Adrenal gland (tissue), 9 donors: ENCODE measurements at regions not wholly inside any gene's neighbourhood (a gene's known extent, or its start where the extent isn't known, plus 50 kb on each side); places are given as distances from the start of the nearest gene placed in this dataset.

Source experiments
- DNase-seq, 7 donors: peaks; one replicate each; pipeline ENCODE4 v3.0.0-alpha.2; 2019 to 2020
- H3K27ac ChIP-seq, 5 donors: fragments of 200-600 bp; sonication (generic) in 4 of 5; 1 replicate in 3 of 5; 2 replicates in 2 of 5; pipeline versions ENCODE4 v1.5.1 to v1.8.0; 2016 to 2020; ENCODE audit warnings: mild to moderate bottlenecking in 1 of 5
- H3K27me3 ChIP-seq: fragments of 200-600 bp; 2 replicates; pipeline ENCODE4 v1.8.0; 2021
- H3K36me3 ChIP-seq, 2 donors: fragments of 200-600 bp; replicated peaks in 1 of 2; 1 replicate in 1 of 2; 2 replicates in 1 of 2; pipeline versions ENCODE4 v1.5.1 to v1.8.0; 2018 to 2022
- H3K4me1 ChIP-seq, 2 donors: fragments of 200-600 bp; replicated peaks in 1 of 2; 1 replicate in 1 of 2; 2 replicates in 1 of 2; pipeline versions ENCODE4 v1.5.1 to v1.8.0; 2018 to 2021
- H3K4me3 ChIP-seq, 4 donors: fragments of 200-600 bp; sonication (generic) in 3 of 4; one replicate each; pipeline ENCODE4 v1.5.1; 2016 to 2018
- H3K9me3 ChIP-seq, 3 donors: fragments of 200-600 bp; sonication (generic) in 1 of 3; replicated peaks in 1 of 3; 1 replicate in 2 of 3; 2 replicates in 1 of 3; pipeline versions ENCODE4 v1.5.1 to v1.8.0; 2016 to 2021
- POLR2A ChIP-seq, 2 donors: fragments of 450-650 bp; IDR thresholded peaks; one replicate each; pipeline ENCODE4 v1.6.1; 2017; ENCODE audit warnings: antibody characterized with exemption in 2 of 2, mild to moderate bottlenecking in 2 of 2, moderate library complexity in 1 of 2
- WGBS, 4 donors: extraction: QIAGEN DNeasy Blood & Tissue Kit in 2 of 4; methylation state at CpG; one replicate each; pipeline versions ENCODE4 v1.1.5 to v1.1.7; 2013 to 2017; 5-methylcytosine and 5-hydroxymethylcytosine counted together
- intact Hi-C, 2 donors: fragments of 100-400 bp; cut with DNase I; formaldehyde crosslinking; loops; one replicate each; pipeline versions ENCODE4 v1.14.1 to v1.15.0; 2022 to 2023
- TF ChIP-seq, protein P1 (sequence below), 6 experiments: fragments of 450-650 bp in 4 of 6; fragments of 200-600 bp in 2 of 6; sonication (generic) in 1 of 6; IDR thresholded peaks; 1 replicate in 5 of 6; 2 replicates in 1 of 6; pipeline versions ENCODE4 v1.5.1 to v1.8.0; 2016 to 2021; ENCODE audit warnings: antibody characterized with exemption in 6 of 6, mild to moderate bottlenecking in 2 of 6, moderate library complexity in 1 of 6
- donor health status: healthy with polysubstance abuse.
- donor health status: Bipolar disorder and iron deficiency.
- donor health status: DM: yes; HTN: yes; CAD: no.
- donor health status: DM: no; HTN: no; CAD: no.
- donor health status: DM: no; HTN: no; CAD: no.

DNA sequence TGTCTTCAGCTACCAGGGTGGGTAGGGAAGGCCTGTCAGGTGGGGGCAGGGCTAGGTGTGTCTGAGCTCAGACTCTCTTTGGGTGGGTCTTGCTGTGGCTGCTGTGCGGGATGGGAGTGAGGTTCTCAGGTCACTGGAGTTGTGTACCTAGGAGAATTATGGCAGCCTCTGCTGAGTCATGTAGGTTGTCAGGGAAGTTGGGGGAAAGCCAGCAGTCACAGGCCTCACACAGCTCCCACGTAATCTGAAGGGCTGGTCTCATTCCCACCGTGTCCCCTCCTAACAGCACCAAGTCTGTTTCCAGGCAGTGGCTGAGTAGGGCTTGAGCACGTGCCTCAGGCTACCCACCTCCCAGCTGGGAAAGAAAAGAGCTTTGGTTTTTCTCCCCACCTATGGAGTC, 67.0 kb downstream of the CHCHD4 start:
- Histone ChIP-seq H3K36me3 (no peaks in the 10 kb centered on the region), H3K27me3 (no peaks in the 10 kb centered on the region), H3K4me1 (no peaks in the 10 kb centered on the region), H3K4me3 (no peak overlapping the region), H3K9me3 (no peaks in the 10 kb centered on the region), H3K27ac (no peak overlapping the region)
- intact Hi-C loops: no loop called here
- WGBS, 4 donors: 73 to 90% (median 78%) methylated on average over 2 to 4 of the region's 4 CpGs
- DNase-seq: no peak
- TF ChIP-seq POLR2A (IDR thresholded peaks at IDR 0.05): no peak
- TF ChIP-seq, protein P1, sequence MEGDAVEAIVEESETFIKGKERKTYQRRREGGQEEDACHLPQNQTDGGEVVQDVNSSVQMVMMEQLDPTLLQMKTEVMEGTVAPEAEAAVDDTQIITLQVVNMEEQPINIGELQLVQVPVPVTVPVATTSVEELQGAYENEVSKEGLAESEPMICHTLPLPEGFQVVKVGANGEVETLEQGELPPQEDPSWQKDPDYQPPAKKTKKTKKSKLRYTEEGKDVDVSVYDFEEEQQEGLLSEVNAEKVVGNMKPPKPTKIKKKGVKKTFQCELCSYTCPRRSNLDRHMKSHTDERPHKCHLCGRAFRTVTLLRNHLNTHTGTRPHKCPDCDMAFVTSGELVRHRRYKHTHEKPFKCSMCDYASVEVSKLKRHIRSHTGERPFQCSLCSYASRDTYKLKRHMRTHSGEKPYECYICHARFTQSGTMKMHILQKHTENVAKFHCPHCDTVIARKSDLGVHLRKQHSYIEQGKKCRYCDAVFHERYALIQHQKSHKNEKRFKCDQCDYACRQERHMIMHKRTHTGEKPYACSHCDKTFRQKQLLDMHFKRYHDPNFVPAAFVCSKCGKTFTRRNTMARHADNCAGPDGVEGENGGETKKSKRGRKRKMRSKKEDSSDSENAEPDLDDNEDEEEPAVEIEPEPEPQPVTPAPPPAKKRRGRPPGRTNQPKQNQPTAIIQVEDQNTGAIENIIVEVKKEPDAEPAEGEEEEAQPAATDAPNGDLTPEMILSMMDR (IDR thresholded peaks at IDR 0.05): no peak

DNA sequence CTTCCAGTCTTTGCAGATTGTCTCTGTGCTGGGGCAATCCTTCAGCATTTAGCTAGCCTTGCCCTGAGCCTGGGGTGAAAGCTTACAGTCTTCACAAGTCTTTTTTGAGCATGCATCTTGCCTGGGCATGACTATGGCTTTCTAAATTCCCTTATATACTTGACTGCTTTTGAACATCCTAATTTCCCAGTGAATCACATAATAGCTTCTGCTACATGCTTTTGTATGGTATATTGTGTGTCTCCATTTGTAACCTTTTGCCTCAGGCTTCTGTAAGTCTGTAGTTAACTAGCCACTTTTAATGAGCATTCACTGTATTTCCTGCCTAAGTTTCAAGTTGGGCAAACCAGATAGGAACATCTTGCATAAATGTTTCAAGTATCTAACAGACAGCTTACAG, 76.8 kb downstream of the CHCHD4 start:
- TF ChIP-seq POLR2A (IDR thresholded peaks at IDR 0.05): no peak
- TF ChIP-seq, protein P1 (IDR thresholded peaks at IDR 0.05): no peak
- no peak for DNase-seq
- Histone ChIP-seq H3K36me3 (no peaks in the 10 kb centered on the region), H3K4me1 (no peaks in the 10 kb centered on the region), H3K4me3 (no peak overlapping the region), H3K9me3 (no peaks in the 10 kb centered on the region), H3K27ac (no peak overlapping the region), H3K27me3 (no peaks in the 10 kb centered on the region)
- intact Hi-C loops: no loop called here

DNA sequence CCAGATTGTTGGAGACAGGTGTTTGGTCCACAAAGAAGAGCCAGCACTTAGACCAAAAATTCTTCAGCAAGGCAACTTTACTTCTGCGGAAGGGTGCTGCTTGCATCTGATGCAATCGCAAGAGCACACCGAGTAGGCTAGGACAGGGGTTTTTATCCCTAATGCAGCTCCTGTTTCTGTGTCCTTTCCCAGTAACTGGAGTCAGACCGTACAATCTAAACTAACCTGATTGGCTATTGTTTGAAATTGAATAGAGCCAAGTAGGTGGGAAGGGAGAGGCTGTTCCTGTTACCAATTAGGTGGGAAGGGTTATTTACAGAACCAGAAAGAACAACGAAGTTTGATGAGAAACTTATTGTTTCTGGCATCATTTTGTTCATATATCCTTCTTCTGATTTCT, 77.6 kb downstream of the CHCHD4 start:
- H3K27me3 ChIP-seq: no peaks in the 10 kb centered on the region
- WGBS, 4 donors: 66 to 69% (median 68%) methylated on average over 5 of the region's 5 CpGs
- no peaks in the 10 kb centered on the region for H3K36me3 ChIP-seq
- DNase-seq: no peak
- TF ChIP-seq, protein P1 (IDR thresholded peaks at IDR 0.05): no peak
- no peak for TF ChIP-seq POLR2A (IDR thresholded peaks at IDR 0.05)
- H3K9me3 ChIP-seq: no peaks in the 10 kb centered on the region
- no peak overlapping the region for H3K4me3 ChIP-seq
- H3K4me1 ChIP-seq: no peaks in the 10 kb centered on the region
- no peak overlapping the region for H3K27ac ChIP-seq
- intact Hi-C loops: no loop called here

DNA sequence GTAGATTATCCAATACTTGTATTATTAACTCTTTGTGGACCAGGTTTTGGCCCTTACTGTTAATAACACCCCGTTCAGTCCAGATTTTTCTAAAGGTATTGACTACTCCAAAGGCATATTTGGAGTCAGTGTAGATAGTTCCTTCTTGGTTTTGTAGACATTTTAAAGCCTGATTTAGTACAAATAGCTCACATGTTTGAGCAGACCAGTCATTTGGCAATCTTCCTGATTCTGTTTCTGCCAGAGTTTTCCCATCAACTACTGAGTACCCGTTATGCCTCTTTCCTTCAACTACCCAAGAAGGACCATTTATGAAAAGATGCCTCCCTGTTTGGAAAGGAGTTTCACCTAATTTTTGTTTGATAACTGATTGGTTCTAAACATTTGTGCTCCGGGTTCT, 82.0 kb downstream of the CHCHD4 start:
- TF ChIP-seq POLR2A (IDR thresholded peaks at IDR 0.05): no peak
- TF ChIP-seq, protein P1 (IDR thresholded peaks at IDR 0.05): no peak
- DNase-seq: no peak
- H3K4me1 ChIP-seq: no peaks in the 10 kb centered on the region
- no peak overlapping the region for H3K4me3 ChIP-seq
- H3K36me3 ChIP-seq: no peaks in the 10 kb centered on the region
- no peaks in the 10 kb centered on the region for H3K27me3 ChIP-seq
- intact Hi-C loops: no loop called here
- 64 to 71% (median 68%) methylated on average over 3 of the region's 3 CpGs for WGBS, 4 donors
- H3K9me3 ChIP-seq: no peaks in the 10 kb centered on the region
- no peak overlapping the region for H3K27ac ChIP-seq
